NCI-H2227 (cell line): ENCODE measurements at regions not wholly inside any gene's neighbourhood (a gene's known extent, or its start where the extent isn't known, plus 50 kb on each side); places are given as distances from the start of the nearest gene placed in this dataset.

Experiments used
- DNase-seq: peaks from one replicate; lab custom pipeline; 2025; ENCODE audit not compliant: unreplicated experiment; lab: John Stamatoyannopoulos, UW

DNA sequence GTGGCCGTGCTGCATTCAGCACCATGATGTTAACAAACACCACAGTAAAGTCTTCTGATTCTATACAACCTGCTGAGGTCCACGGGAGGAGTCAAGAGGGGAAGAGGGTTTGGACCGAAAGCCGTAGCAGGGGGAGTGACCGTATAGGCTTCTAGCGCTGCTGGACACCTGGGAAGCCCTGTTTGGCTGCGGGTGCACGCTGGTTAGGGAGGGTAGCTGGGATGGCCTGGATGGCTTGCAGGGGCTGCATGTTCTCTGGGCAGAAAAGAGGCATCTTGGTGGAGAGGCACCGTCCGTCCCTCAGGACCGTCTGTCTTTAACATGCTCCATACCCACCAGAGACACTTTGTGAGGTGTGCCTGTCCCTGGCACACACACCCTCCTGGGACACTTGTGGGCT, 251.0 kb upstream of the IRX1 start:
- no peak for DNase-seq

DNA sequence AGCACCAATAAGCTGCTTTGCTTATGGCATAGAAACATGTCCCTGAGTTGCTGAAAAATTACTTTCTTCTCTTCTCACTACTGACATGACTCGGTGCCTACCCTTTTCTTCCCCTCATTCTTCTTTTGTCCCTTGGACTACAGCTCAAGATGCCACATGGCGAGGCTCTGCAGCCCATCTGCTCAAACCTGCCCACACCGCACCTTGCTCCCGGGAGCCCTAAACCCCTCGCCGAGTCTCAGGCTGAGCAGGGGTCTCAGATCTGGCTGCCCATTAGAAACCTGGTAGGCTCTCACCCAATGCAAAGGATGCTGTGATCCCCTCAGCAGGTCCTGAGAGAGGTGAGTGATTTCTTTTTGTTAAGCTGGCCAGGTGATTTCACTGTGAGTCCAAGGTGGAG, 251.7 kb upstream of the IRX1 start:
- DNase-seq, result no peak

DNA sequence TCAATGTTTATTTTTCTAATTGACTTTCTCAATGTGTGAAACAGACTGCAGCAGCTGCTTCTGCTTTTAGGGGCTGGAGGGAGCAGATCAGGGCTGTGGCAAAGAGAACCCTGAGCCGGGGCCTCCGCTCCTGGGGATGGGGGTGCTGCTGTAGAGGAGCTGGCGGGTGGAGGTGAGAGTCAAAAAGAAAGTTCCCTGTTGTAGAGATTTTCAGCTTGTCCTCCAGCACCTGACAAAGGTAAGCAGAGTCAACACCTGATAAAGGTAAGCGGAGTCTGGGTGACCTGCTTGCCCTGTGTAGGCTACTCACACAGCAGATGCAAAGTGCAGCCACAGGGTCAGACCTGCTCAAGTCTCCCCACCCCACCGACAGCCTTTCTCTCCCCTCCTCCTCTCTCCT, 252.4 kb upstream of the IRX1 start:
- no peak for DNase-seq

- no peak for DNase-seq
Measured at GRCh38 chr5:3342271-3343100, 253.1 kb upstream of the IRX1 start.

- no peak for DNase-seq
Measured at GRCh38 chr5:3341446-3342240, 254.0 kb upstream of the IRX1 start.

DNA sequence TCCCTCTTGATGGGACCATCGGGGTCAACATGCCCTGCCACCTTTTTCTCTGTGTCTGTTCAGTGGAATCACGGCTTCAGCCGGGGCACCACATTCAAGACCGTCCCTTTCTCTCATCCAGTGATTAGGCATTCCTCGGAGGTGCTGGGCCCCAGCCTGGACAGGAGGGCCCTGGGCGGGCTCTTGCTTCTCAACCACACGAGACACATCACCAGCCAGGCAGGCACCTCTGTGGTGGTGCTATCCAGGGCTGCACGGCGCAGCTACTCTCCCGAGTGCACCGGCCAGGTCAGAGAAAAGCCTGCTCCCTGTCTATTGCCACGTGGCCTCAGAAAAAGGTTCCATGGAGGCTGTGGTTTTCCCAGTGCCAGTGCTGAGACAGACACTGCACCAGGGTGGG, 255.2 kb upstream of the IRX1 start:
- no peak for DNase-seq

DNA sequence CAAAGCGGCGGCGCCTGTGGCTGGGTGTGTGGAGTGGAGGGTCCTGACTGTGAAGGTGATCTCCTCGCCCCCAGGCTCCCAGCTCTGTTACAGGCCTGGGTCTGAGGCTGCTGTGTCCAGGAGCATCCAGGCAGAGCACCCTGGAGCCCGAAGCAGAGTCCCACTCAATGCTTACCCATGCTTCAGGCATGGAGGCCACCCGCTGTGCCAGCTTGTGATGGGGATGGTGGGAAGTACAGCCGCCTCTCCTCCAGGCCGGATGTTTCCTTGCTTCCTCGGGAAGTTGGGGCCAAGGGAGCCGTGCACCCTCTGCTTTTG, 255.9 kb upstream of the IRX1 start:
- DNase-seq, result no peak

DNA sequence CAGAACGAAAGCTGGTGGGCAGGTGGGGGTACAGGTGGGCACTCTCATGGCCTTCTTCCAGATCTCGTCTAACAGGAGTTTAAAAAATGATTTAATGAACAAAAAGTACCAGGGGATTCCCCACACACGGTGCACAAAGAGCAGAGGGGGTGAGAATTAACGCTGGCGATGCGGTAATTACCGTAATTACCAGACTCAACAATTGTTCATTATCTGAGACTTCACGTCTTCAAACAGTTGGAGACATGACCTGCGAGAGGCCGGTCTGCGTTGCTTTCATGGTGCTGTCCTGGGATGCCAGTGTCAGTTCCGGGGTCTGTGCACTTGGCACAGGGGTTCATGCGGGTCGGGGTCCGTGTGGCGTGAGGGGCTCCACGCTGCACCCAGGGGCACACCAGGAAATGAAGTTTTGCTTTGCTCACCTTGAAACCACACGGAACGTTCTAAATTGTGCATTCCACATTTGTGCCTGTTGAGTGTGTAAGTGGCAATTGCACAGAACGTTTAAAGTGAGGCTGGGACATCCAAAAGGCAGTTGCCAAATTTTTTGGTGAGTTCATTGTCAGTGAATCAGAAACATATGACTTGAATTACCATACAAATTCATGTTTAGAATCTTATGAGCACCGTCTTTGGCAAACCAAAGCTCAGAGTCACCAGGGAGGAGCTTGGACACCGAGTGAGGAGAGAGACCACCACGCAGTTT, 256.4 kb upstream of the IRX1 start:
- no peak for DNase-seq

DNA sequence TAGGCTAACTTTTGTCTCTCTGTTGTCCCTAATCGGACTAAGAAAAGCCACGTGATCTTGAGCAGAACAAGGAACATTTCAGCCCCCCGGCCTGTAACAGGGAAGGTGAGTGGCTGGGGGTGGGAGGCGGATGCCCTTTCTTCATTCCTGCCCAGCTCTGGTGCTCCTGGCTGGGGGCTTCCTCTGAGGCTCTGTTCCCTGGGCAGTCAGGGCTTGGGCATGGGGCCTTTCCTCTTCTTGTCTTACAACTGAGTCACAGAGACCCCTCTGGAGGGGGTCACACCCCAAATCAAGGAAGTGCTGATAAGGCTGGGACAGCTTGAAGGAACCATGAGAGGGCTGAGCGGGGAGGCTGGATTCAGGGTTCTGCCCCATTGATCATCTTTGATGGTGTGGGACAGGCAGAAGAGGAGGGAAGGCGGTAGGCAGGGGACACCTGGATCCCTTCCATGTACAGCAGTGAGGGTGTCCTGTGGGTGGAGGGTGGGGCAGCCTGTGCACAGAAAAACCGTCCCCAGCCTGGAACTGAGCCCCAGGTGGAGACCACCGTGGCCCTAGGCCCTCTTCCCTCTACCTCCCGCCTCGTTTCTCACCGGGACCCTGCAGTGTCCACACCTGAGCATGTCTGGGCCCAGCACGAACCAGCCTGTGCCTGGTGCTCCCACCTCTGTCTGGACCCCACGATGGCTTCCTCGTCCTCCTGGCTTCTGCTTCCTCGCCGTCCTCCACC, 257.7 kb upstream of the IRX1 start:
- DNase-seq, result no peak

DNA sequence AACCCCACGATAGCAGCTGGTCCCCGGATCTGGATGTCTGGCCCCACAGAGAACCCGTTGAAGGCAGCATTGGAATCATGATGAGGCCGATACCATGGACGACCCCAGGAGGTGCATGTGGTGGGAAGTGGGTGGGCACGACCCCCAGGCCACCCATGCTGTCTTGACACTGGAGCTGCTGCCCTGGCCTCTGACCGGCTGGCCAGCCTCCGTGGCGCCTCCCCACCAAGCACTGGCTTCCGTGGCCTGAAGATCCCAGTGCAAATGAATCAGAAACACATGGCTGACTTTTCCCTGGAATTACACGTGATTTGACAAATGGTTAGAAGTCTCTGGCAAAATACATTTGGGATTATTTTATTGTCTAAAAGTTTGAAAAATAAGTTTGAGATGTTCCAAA, 259.0 kb upstream of the IRX1 start:
- DNase-seq, result no peak

GRCh38 chr5:3335301-3335700, 260.3 kb upstream of the IRX1 start:
- no peak for DNase-seq

DNA sequence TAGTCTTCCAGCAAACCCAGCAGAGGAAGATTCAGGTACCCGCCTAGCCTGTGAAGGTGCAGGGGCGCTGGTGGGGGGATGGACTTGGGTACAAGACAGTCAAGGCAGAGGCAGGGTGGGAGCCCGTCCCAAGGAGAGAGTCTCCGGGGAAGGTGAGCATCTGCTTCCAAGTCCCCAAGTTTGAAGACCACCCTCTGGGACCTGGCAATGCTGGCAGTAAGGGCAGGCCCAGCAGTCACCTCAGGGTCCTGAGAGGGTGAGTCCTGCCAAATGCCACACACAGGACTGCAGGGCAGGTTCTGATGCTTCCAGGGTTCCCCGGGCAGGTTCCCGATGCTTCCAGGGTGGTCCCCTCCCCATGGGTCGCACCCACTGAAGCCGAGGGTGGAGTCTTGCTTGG, 261.8 kb upstream of the IRX1 start:
- no peak for DNase-seq

GRCh38 chr5:3333105-3333504, 262.5 kb upstream of the IRX1 start:
- no peak for DNase-seq

GRCh38 chr5:3331819-3332218, 263.8 kb upstream of the IRX1 start:
- no peak for DNase-seq

DNA sequence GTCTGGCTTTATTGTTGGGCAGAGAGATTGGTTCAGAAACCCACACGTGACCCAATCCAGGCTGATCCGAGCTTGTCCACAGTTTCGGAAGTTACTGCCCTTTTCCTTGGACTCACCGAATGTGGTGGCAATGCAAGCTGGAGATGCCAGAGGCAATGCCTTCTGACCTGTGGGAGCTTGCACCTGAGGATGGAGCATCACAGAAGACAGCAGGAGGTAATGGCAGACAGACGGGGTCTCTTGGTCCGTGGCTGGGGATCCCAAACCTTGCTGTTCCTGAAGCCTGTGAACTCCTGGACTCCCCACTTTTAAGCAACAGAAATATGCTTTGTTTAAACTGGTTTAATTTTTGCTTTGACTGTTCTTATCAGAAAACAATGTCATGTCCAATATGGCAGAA, 265.2 kb upstream of the IRX1 start:
- no peak for DNase-seq

DNA sequence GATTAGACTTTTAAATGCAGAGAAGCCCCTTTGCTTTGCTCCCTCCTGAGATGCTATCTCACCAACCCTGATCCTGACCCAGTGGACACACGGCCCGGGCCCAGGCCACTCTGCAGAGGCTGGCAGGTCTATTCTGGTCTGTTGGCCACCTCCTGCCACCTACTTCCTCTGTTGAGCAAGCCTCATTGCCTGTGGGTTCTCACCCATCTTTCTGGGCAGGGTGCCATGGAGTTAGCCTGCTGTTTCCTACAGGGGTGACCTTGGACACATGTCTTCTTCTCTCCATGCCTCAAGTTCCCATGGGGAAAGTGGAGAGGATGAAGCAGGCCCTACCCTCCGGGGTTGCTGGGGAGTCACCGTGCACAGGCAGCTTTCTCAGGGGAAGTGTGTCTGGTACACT, 266.2 kb upstream of the IRX1 start:
- DNase-seq, result no peak

- no peak for DNase-seq
Measured at GRCh38 chr5:3326841-3327232, 268.8 kb upstream of the IRX1 start.

- DNase-seq, result no peak
Measured at GRCh38 chr5:3325972-3326840, 269.4 kb upstream of the IRX1 start.

- DNase-seq, result no peak
Measured at GRCh38 chr5:3325201-3325971, 270.2 kb upstream of the IRX1 start.
